ENCODE measurements at regions not wholly inside any gene's neighbourhood (a gene's known extent, or its start where the extent isn't known, plus 50 kb on each side); places are given as distances from the start of the nearest gene placed in this dataset.

GRCh38 chr11:116231543-116231942 lies 541.2 kb downstream of the BUD13 start:
- Histone ChIP-seq H3K4me1 (no peaks in the 10 kb centered on the region), H3K27me3 (no peaks in the 10 kb centered on the region), H3K4me3 (no peak overlapping the region), H3K9me3 (no peaks in the 10 kb centered on the region), H3K27ac (no peak overlapping the region), H3K36me3 (replicated peaks in 1 of 2; ENCODE audit: insufficient read depth in 1 of 2, low read depth in 2 of 2) (no peaks in the 10 kb centered on the region)
- ATAC-seq (no peak), DNase-seq (no peak)
- intact Hi-C loops (cut with DNase I) = no loop called here
- WGBS, 2 donors = 54 to 57% methylated on average over 7 of the region's 7 CpGs
- no peak for TF ChIP-seq CTCF (IDR thresholded peaks at IDR 0.05)
- no peak for TF ChIP-seq POLR2A (IDR thresholded peaks at IDR 0.05)

GRCh38 chr11:116230438-116230837 lies 542.3 kb downstream of the BUD13 start:
- TF ChIP-seq CTCF (IDR thresholded peaks at IDR 0.05) (no peak), POLR2A (IDR thresholded peaks at IDR 0.05) (no peak)
- ATAC-seq (no peak), DNase-seq (no peak)
- Histone ChIP-seq H3K4me1 (no peaks in the 10 kb centered on the region), H3K4me3 (no peak overlapping the region), H3K9me3 (no peaks in the 10 kb centered on the region), H3K27me3 (no peaks in the 10 kb centered on the region), H3K27ac (no peak overlapping the region), H3K36me3 (replicated peaks in 1 of 2; ENCODE audit: insufficient read depth in 1 of 2, low read depth in 2 of 2) (no peaks in the 10 kb centered on the region)
- intact Hi-C loops (cut with DNase I) = no loop called here
- 86 to 87% methylated on average over 8 of the region's 8 CpGs for WGBS, 2 donors

- 57 to 65% methylated on average over 9 of the region's 9 CpGs for WGBS, 2 donors
- TF ChIP-seq POLR2A (IDR thresholded peaks at IDR 0.05) (no peak), CTCF (IDR thresholded peaks at IDR 0.05) (no peak)
- no peak for ATAC-seq
Observed at GRCh38 chr11:116229236-116229970, 543.4 kb downstream of the BUD13 start.

GRCh38 chr11:116226731-116227130 lies 546.1 kb downstream of the BUD13 start:
- no peaks in the 10 kb centered on the region for H3K9me3 ChIP-seq
- TF ChIP-seq POLR2A (IDR thresholded peaks at IDR 0.05) = no peak
- no peak for TF ChIP-seq CTCF (IDR thresholded peaks at IDR 0.05)
- intact Hi-C loops (cut with DNase I) = no loop called here
- H3K36me3 ChIP-seq (replicated peaks in 1 of 2; ENCODE audit: insufficient read depth in 1 of 2, low read depth in 2 of 2) = no peaks in the 10 kb centered on the region
- no peaks in the 10 kb centered on the region for H3K4me1 ChIP-seq
- H3K4me3 ChIP-seq = no peak overlapping the region
- DNase-seq = no peak
- H3K27ac ChIP-seq = no peak overlapping the region
- 67 to 68% methylated on average over 3 of the region's 3 CpGs for WGBS, 2 donors
- ATAC-seq = no peak
- no peaks in the 10 kb centered on the region for H3K27me3 ChIP-seq

More at GRCh38 chr11:116229236-116229970, 543.4 kb downstream of the BUD13 start:
- no peak for DNase-seq
- Histone ChIP-seq H3K27me3 (no peaks in the 10 kb centered on the region), H3K4me3 (no peak overlapping the region), H3K36me3 (replicated peaks in 1 of 2; ENCODE audit: insufficient read depth in 1 of 2, low read depth in 2 of 2) (no peaks in the 10 kb centered on the region), H3K9me3 (no peaks in the 10 kb centered on the region), H3K27ac (no peak overlapping the region), H3K4me1 (no peaks in the 10 kb centered on the region)
- intact Hi-C loops (cut with DNase I) = no loop called here
